ENCODE measurements at regions not wholly inside any gene's neighbourhood (a gene's known extent, or its start where the extent isn't known, plus 50 kb on each side); places are given as distances from the start of the nearest gene placed in this dataset.
"Not testable (repeated sequence)": the region's sequence is repeated elsewhere in the genome, so short reads cannot be mapped to it uniquely, and the experiment has no call there.

GRCh38 chr1:22208268-22208972 is 65.5 kb upstream of the WNT4 start:
- no peaks in the 10 kb centered on the region for H3K36me3 ChIP-seq (ENCODE audit: control insufficient read depth, insufficient read depth, low read length)
- H3K4me3 ChIP-seq (ENCODE audit: low read depth, low read length) = no peak overlapping the region
- no peak for TF ChIP-seq CTCF (IDR thresholded peaks at IDR 0.05; ENCODE audit: insufficient read depth, low read depth, low read length)
- DNase-seq (ENCODE audit: low read depth) = no peak
- ChIA-PET CTCF (interaction anchor here (0.8 kb wide), 1 partner anchor 25 kb away, joined by 3 read pairs; no protein-coding TSS in a partner anchor), POLR2A (interaction anchor here (0.5 kb wide), 1 partner anchor 12 kb away, joined by 13 read pairs; no protein-coding TSS in a partner anchor)
- peaks cover 26% of the 10 kb centered on the region for H3K27me3 ChIP-seq (ENCODE audit: control insufficient read depth, insufficient read depth, low read length)

GRCh38 chr1:22208973-22209378 is 66.1 kb upstream of the WNT4 start:
- ChIA-PET POLR2A (no interaction called here), CTCF (interaction anchor here (0.8 kb wide), 1 partner anchor 24 kb away, joined by 3 read pairs; no protein-coding TSS in a partner anchor)
- Histone ChIP-seq H3K27me3 (ENCODE audit: control insufficient read depth, insufficient read depth, low read length) (peaks cover 24% of the 10 kb centered on the region), H3K36me3 (ENCODE audit: control insufficient read depth, insufficient read depth, low read length) (no peaks in the 10 kb centered on the region), H3K4me3 (ENCODE audit: low read depth, low read length) (no peak overlapping the region)
- TF ChIP-seq CTCF (IDR thresholded peaks at IDR 0.05; ENCODE audit: insufficient read depth, low read depth, low read length) = no peak
- DNase-seq (ENCODE audit: low read depth) = no peak

DNA sequence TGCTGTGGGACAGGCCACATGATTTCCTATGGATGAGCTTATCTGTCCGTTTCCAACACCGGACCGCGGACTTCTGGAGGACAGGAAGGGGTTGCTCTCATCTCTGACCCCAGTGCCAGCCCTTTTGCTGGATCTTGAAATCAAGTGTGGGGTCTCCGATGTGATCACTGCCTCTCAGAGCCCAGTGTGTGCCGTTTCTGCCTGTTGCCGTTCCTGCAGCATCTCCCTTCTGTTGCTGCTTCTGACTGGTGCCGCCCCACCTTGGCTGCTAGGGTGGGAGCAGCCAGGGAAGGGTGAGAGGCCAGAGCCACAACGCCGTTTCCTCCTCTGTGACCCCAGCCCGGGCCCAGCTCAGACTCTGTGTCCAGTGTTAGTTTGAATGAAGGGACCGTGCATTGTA is 67.3 kb upstream of the WNT4 start:
- Histone ChIP-seq H3K27me3 (ENCODE audit: control insufficient read depth, insufficient read depth, low read length) (peaks cover 21% of the 10 kb centered on the region), H3K4me3 (ENCODE audit: low read depth, low read length) (no peak overlapping the region), H3K36me3 (ENCODE audit: control insufficient read depth, insufficient read depth, low read length) (no peaks in the 10 kb centered on the region)
- CTCF ChIA-PET = interaction anchor here (0.6 to 1.0 kb wide), 3 partner anchors 9 to 208 kb away, joined by 3 read pairs; no protein-coding TSS in a partner anchor
- DNase-seq (ENCODE audit: low read depth) = no peak
- no peak for TF ChIP-seq CTCF (IDR thresholded peaks at IDR 0.05; ENCODE audit: insufficient read depth, low read depth, low read length)
- POLR2A ChIA-PET = no interaction called here

DNA sequence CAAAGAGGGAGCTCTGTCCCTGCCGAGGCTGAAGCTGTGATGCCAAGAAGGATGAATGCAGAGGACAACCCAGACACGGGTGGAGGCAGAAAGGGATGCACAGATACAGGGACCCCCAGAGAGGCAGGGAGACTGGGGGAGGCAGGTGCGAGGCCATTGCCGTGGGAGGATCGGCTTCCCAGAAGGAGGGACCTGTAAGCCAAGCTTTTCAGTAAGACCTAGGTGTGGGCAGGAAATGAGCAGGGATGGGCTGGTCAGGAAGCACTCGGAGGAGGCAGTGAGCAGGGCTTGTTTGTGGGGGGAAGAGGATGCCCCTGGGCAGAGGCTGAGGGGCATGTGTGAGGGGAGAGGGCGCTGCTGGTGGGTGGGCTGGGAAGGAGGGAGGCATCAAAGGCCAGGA is 67.7 kb upstream of the WNT4 start:
- DNase-seq (ENCODE audit: low read depth) = no peak
- TF ChIP-seq CTCF (IDR thresholded peaks at IDR 0.05; ENCODE audit: insufficient read depth, low read depth, low read length) = no peak
- H3K27me3 ChIP-seq (ENCODE audit: control insufficient read depth, insufficient read depth, low read length) = peaks cover 20% of the 10 kb centered on the region
- H3K36me3 ChIP-seq (ENCODE audit: control insufficient read depth, insufficient read depth, low read length) = no peaks in the 10 kb centered on the region
- POLR2A ChIA-PET = no interaction called here
- H3K4me3 ChIP-seq (ENCODE audit: low read depth, low read length) = no peak overlapping the region
- CTCF ChIA-PET = interaction anchor here (1.0 kb wide), 2 partner anchors 9 to 65 kb away, joined by 3 read pairs; no protein-coding TSS in a partner anchor

DNA sequence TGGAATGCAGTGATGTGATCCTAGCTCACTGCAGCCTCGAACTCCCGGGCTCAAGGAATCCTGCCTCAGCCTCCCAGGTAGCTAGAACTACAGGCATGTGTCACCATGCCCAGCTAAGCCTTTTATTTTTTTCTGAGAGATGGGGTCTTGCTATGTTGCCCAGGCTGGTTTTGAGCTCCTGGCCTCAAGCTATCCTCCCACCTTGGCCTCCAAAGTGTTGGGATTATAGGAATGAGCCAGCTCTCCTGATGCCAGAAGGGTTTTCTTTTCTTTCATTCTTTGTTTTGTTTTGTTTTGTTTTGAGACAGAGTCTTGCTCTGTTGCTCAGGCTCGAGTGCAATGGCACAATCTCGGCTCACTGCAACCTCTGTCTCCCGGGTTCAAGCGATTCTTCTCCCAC is 68.6 kb upstream of the WNT4 start:
- POLR2A ChIA-PET; H3K36me3 ChIP-seq (ENCODE audit: control insufficient read depth, insufficient read depth, low read length); DNase-seq (ENCODE audit: low read depth); H3K4me3 ChIP-seq (ENCODE audit: low read depth, low read length): not testable (repeated sequence)
- peaks cover 25% of the 10 kb centered on the region for H3K27me3 ChIP-seq (ENCODE audit: control insufficient read depth, insufficient read depth, low read length)
- CTCF ChIA-PET = interaction anchor here (0.8 kb wide), 1 partner anchor 27 kb away, joined by 3 read pairs; no protein-coding TSS in a partner anchor

Data from BJ (cell line).